ENCODE measurements at regions not wholly inside any gene's neighbourhood (a gene's known extent, or its start where the extent isn't known, plus 50 kb on each side); places are given as distances from the start of the nearest gene placed in this dataset.
A peak's percentile ranks its signal among the peaks of the same experiment; 100 is the strongest.

- H3K4me1 Mint-ChIP-seq (ENCODE audit: unreplicated experiment), result peaks cover 9% of the 10 kb centered on the region
- H3K27ac Mint-ChIP-seq, result no peak overlapping the region
- no peak for DNase-seq (ENCODE audit: extremely low spot score, unreplicated experiment)
- H3K4me3 Mint-ChIP-seq, result no peak overlapping the region
- no peaks in the 10 kb centered on the region for H3K27me3 Mint-ChIP-seq
- no peaks in the 10 kb centered on the region for H3K36me3 Mint-ChIP-seq
- no peak for TF ChIP-seq CTCF (conservative IDR thresholded peaks at IDR 0.05)
- H3K9me3 Mint-ChIP-seq, result peaks cover 6% of the 10 kb centered on the region
Measured at GRCh38 chr12:89959179-89959578, 250.5 kb upstream of the ATP2B1 start.

- Mint-ChIP-seq H3K9me3 (peaks cover 11% of the 10 kb centered on the region), H3K27me3 (no peaks in the 10 kb centered on the region), H3K4me3 (no peak overlapping the region), H3K4me1 (ENCODE audit: unreplicated experiment) (peaks cover 26% of the 10 kb centered on the region), H3K27ac (no peak overlapping the region), H3K36me3 (no peaks in the 10 kb centered on the region)
- no peak for DNase-seq (ENCODE audit: extremely low spot score, unreplicated experiment)
- no peak for TF ChIP-seq CTCF (conservative IDR thresholded peaks at IDR 0.05)
Measured at GRCh38 chr12:89954259-89954658, 245.6 kb upstream of the ATP2B1 start.

- Mint-ChIP-seq H3K9me3 (peaks cover 11% of the 10 kb centered on the region), H3K27ac (peak overlapping the region; percentile 62), H3K4me1 (ENCODE audit: unreplicated experiment) (peaks cover 49% of the 10 kb centered on the region), H3K36me3 (no peaks in the 10 kb centered on the region), H3K27me3 (no peaks in the 10 kb centered on the region), H3K4me3 (peak overlapping the region; percentile 12)
- DNase-seq (ENCODE audit: extremely low spot score, unreplicated experiment), result no peak
- TF ChIP-seq CTCF (conservative IDR thresholded peaks at IDR 0.05), result no peak
Measured at GRCh38 chr12:89951694-89952060, 243.0 kb upstream of the ATP2B1 start.

- Mint-ChIP-seq H3K27me3 (no peaks in the 10 kb centered on the region), H3K4me3 (peak overlapping the region; percentile 17), H3K36me3 (no peaks in the 10 kb centered on the region), H3K4me1 (ENCODE audit: unreplicated experiment) (peaks cover 52% of the 10 kb centered on the region), H3K27ac (peak overlapping the region; percentile 62), H3K9me3 (peaks cover 11% of the 10 kb centered on the region)
- no peak for DNase-seq (ENCODE audit: extremely low spot score, unreplicated experiment)
- TF ChIP-seq CTCF (conservative IDR thresholded peaks at IDR 0.05), result no peak
Measured at GRCh38 chr12:89951050-89951693, 242.5 kb upstream of the ATP2B1 start.

GRCh38 chr12:89950421-89950820 lies 241.8 kb upstream of the ATP2B1 start:
- H3K9me3 Mint-ChIP-seq, result peaks cover 11% of the 10 kb centered on the region
- peak overlapping the region; percentile 11 for H3K27ac Mint-ChIP-seq
- no peaks in the 10 kb centered on the region for H3K36me3 Mint-ChIP-seq
- H3K4me3 Mint-ChIP-seq, result no peak overlapping the region
- DNase-seq (ENCODE audit: extremely low spot score, unreplicated experiment), result no peak
- no peak for TF ChIP-seq CTCF (conservative IDR thresholded peaks at IDR 0.05)
- H3K27me3 Mint-ChIP-seq, result no peaks in the 10 kb centered on the region
- peaks cover 52% of the 10 kb centered on the region for H3K4me1 Mint-ChIP-seq (ENCODE audit: unreplicated experiment)
